ENCODE measurements at regions not wholly inside any gene's neighbourhood (a gene's known extent, or its start where the extent isn't known, plus 50 kb on each side); places are given as distances from the start of the nearest gene placed in this dataset.
"Not testable (repeated sequence)": the region's sequence is repeated elsewhere in the genome, so short reads cannot be mapped to it uniquely, and the experiment has no call there.

GRCh38 chr9:115686069-115686468 lies 467.5 kb upstream of the PAPPA start:
- no peak for DNase-seq

- no peak for DNase-seq
Observed at GRCh38 chr9:115687356-115687755, 466.2 kb upstream of the PAPPA start.

GRCh38 chr9:115689331-115689730 lies 464.3 kb upstream of the PAPPA start:
- no peak for DNase-seq

- DNase-seq: no peak
Observed at GRCh38 chr9:115690786-115691496, 462.6 kb upstream of the PAPPA start.

- no peak for DNase-seq
Observed at GRCh38 chr9:115691693-115692092, 461.9 kb upstream of the PAPPA start.

- DNase-seq: not testable (repeated sequence)
Observed at GRCh38 chr9:115692868-115693267, 460.7 kb upstream of the PAPPA start.

- no peak for DNase-seq
Observed at GRCh38 chr9:115694014-115694413, 459.6 kb upstream of the PAPPA start.

- no peak for DNase-seq
Observed at GRCh38 chr9:115694991-115695390, 458.6 kb upstream of the PAPPA start.

GRCh38 chr9:115712981-115713380 lies 440.6 kb upstream of the PAPPA start:
- no peak for DNase-seq

- DNase-seq: no peak
Observed at GRCh38 chr9:115715666-115716065, 437.9 kb upstream of the PAPPA start.

- DNase-seq: no peak
Observed at GRCh38 chr9:115717298-115717697, 436.3 kb upstream of the PAPPA start.

- DNase-seq: no peak
Observed at GRCh38 chr9:115717711-115718173, 435.8 kb upstream of the PAPPA start.

- no peak for DNase-seq
Observed at GRCh38 chr9:115730396-115730795, 423.2 kb upstream of the PAPPA start.

GRCh38 chr9:115730845-115731244 lies 422.7 kb upstream of the PAPPA start:
- no peak for DNase-seq

- DNase-seq: no peak
Observed at GRCh38 chr9:115733318-115734110, 420.1 kb upstream of the PAPPA start.

GRCh38 chr9:115739096-115739875 lies 414.3 kb upstream of the PAPPA start:
- no peak for DNase-seq

- DNase-seq: no peak
Observed at GRCh38 chr9:115740986-115741385, 412.6 kb upstream of the PAPPA start.

GRCh38 chr9:115743709-115744605 lies 409.6 kb upstream of the PAPPA start:
- DNase-seq: no peak

- DNase-seq: no peak
Observed at GRCh38 chr9:115746496-115746895, 407.1 kb upstream of the PAPPA start.

- no peak for DNase-seq
Observed at GRCh38 chr9:115747731-115748130, 405.9 kb upstream of the PAPPA start.

GRCh38 chr9:115756736-115757135 lies 396.9 kb upstream of the PAPPA start:
- no peak for DNase-seq

- DNase-seq: no peak
Observed at GRCh38 chr9:115757461-115757860, 396.1 kb upstream of the PAPPA start.
